ENCODE measurements at regions not wholly inside any gene's neighbourhood (a gene's known extent, or its start where the extent isn't known, plus 50 kb on each side); places are given as distances from the start of the nearest gene placed in this dataset.

DNA sequence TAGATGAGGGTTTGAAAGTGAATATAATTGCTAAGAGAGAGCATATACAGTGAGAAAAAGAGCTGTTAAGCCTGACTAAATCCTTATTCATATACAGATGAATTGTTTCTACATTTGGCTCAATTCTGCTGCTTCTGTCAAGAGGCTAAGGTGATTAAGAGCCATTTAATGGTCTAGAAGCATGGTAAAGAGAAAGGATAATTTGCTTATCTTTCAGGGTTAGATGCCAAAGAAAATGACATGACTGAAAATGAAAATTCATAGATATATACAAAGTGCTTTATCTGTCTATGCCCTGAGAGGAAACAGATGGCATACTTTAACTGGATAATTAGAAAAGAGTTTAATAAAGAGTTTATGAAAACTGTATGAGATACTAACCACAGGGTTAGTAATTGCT, 834.9 kb downstream of the SLC6A15 start:
- Histone ChIP-seq H3K9me3 (ENCODE audit: low read depth) (no peaks in the 10 kb centered on the region), H3K79me2 (ENCODE audit: low read depth) (no peaks in the 10 kb centered on the region), H3K9ac (no peak overlapping the region), H3F3A (ENCODE audit: low read depth) (no peaks in the 10 kb centered on the region), H3K4me2 (no peak overlapping the region), H2AFZ (replicated peaks) (no peak overlapping the region), H3K27ac (no peak overlapping the region), H3K4me3 (no peak overlapping the region), H4K20me1 (ENCODE audit: low read depth) (no peaks in the 10 kb centered on the region), H3K36me3 (no peaks in the 10 kb centered on the region), H3K4me1 (no peaks in the 10 kb centered on the region), H3K27me3 (no peaks in the 10 kb centered on the region)
- no peak overlapping the region for H3K27ac Mint-ChIP-seq
- no peaks in the 10 kb centered on the region for H3K4me1 Mint-ChIP-seq
- no peaks in the 10 kb centered on the region for H3K9me3 Mint-ChIP-seq
- TF ChIP-seq EZH2 (IDR thresholded peaks at IDR 0.05) = no peak
- no peak for TF ChIP-seq EZH2phosphoT487 (IDR thresholded peaks at IDR 0.05)
- TF ChIP-seq, protein P1, sequence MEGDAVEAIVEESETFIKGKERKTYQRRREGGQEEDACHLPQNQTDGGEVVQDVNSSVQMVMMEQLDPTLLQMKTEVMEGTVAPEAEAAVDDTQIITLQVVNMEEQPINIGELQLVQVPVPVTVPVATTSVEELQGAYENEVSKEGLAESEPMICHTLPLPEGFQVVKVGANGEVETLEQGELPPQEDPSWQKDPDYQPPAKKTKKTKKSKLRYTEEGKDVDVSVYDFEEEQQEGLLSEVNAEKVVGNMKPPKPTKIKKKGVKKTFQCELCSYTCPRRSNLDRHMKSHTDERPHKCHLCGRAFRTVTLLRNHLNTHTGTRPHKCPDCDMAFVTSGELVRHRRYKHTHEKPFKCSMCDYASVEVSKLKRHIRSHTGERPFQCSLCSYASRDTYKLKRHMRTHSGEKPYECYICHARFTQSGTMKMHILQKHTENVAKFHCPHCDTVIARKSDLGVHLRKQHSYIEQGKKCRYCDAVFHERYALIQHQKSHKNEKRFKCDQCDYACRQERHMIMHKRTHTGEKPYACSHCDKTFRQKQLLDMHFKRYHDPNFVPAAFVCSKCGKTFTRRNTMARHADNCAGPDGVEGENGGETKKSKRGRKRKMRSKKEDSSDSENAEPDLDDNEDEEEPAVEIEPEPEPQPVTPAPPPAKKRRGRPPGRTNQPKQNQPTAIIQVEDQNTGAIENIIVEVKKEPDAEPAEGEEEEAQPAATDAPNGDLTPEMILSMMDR (IDR thresholded peaks at IDR 0.05) = no peak
- no peaks in the 10 kb centered on the region for H3K36me3 Mint-ChIP-seq
- no peak for DNase-seq (ENCODE audit: low spot score)
- H3K27me3 Mint-ChIP-seq (ENCODE audit: insufficient read depth, low read depth) = no peaks in the 10 kb centered on the region
- H3K4me3 Mint-ChIP-seq = no peak overlapping the region

DNA sequence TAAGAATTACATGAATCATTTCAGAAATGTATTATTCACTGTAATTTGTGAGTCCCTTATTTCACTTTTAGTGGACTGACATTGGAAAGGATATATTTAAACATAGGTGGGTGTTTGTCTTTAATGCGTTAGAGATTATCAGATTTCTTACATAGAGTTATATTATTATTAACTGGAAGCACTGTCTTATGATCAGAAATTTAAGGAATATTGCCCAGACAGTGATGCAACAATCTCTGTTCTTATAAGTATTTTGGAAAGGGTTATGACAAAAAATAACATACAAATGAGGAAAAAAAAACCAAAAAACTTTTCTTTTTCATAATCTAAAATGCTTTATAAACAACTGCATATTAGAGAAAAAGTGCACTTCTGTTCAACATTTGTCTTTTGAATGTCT, 836.6 kb downstream of the SLC6A15 start:
- Histone ChIP-seq H3K36me3 (no peaks in the 10 kb centered on the region), H3K4me1 (no peaks in the 10 kb centered on the region), H3K27ac (no peak overlapping the region), H4K20me1 (ENCODE audit: low read depth) (no peaks in the 10 kb centered on the region), H3K4me2 (no peak overlapping the region), H3F3A (ENCODE audit: low read depth) (no peaks in the 10 kb centered on the region), H3K9ac (no peak overlapping the region), H3K4me3 (no peak overlapping the region), H3K79me2 (ENCODE audit: low read depth) (no peaks in the 10 kb centered on the region), H3K9me3 (ENCODE audit: low read depth) (no peaks in the 10 kb centered on the region), H3K27me3 (no peaks in the 10 kb centered on the region), H2AFZ (replicated peaks) (no peak overlapping the region)
- Mint-ChIP-seq H3K27ac (no peak overlapping the region), H3K9me3 (no peaks in the 10 kb centered on the region), H3K4me3 (no peak overlapping the region), H3K4me1 (no peaks in the 10 kb centered on the region), H3K27me3 (ENCODE audit: insufficient read depth, low read depth) (no peaks in the 10 kb centered on the region), H3K36me3 (no peaks in the 10 kb centered on the region)
- no peak for TF ChIP-seq EZH2phosphoT487 (IDR thresholded peaks at IDR 0.05)
- TF ChIP-seq, protein P1 (IDR thresholded peaks at IDR 0.05) = no peak
- no peak for TF ChIP-seq EZH2 (IDR thresholded peaks at IDR 0.05)
- DNase-seq (ENCODE audit: low spot score) = no peak

DNA sequence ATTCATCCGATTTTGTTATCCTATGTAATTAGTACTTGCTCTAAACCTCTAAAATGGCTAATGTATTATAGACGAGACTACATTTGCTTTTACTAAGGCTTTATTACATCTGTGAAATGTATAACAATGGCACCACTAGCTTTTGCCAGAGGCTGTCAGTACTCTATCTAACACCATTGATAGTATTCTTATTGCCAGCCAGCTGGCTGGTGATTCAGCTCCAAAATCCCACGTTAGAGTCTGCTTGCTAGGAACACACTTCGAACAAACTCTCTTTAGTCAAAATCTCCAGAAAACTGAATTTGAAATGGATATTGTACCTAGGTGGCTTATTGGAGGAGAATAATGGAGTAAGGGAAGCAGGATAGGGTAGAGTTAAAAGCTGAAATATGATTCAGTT, 839.2 kb downstream of the SLC6A15 start:
- no peak for DNase-seq (ENCODE audit: low spot score)
- Mint-ChIP-seq H3K9me3 (no peaks in the 10 kb centered on the region), H3K4me3 (no peak overlapping the region), H3K36me3 (no peaks in the 10 kb centered on the region), H3K27ac (no peak overlapping the region), H3K27me3 (ENCODE audit: insufficient read depth, low read depth) (no peaks in the 10 kb centered on the region), H3K4me1 (no peaks in the 10 kb centered on the region)
- Histone ChIP-seq H4K20me1 (ENCODE audit: low read depth) (no peaks in the 10 kb centered on the region), H3K27me3 (no peaks in the 10 kb centered on the region), H3K4me3 (no peak overlapping the region), H2AFZ (replicated peaks) (no peak overlapping the region), H3F3A (ENCODE audit: low read depth) (no peaks in the 10 kb centered on the region), H3K4me1 (no peaks in the 10 kb centered on the region), H3K9ac (no peak overlapping the region), H3K9me3 (ENCODE audit: low read depth) (no peaks in the 10 kb centered on the region), H3K27ac (no peak overlapping the region), H3K79me2 (ENCODE audit: low read depth) (no peaks in the 10 kb centered on the region), H3K36me3 (no peaks in the 10 kb centered on the region), H3K4me2 (no peak overlapping the region)
- TF ChIP-seq EZH2phosphoT487 (IDR thresholded peaks at IDR 0.05) (no peak), EZH2 (IDR thresholded peaks at IDR 0.05) (no peak)
- TF ChIP-seq, protein P1 (IDR thresholded peaks at IDR 0.05) = no peak

DNA sequence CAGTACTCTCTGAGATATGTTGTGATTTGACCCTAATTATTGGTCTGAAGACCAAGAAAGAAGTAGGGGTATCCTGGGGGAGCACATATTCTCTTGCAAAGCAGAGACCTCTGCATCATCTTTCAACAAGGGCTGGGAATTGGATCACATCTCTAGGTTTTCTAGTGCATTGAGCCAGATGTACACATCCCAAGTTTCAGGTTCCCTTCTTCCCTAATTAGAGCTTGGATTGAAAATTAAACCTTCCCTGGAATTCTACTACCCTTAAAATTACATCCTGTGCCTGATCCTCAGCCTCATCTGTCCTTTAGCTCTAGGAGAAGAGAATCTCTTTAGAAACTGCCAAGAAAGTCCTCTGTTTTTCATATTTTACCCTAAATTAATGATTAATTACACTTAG, 839.6 kb downstream of the SLC6A15 start:
- no peak overlapping the region for H3K27ac ChIP-seq
- DNase-seq (ENCODE audit: low spot score) = no peak
- Mint-ChIP-seq H3K36me3 (no peaks in the 10 kb centered on the region), H3K27ac (no peak overlapping the region), H3K9me3 (no peaks in the 10 kb centered on the region), H3K27me3 (ENCODE audit: insufficient read depth, low read depth) (no peaks in the 10 kb centered on the region), H3K4me1 (no peaks in the 10 kb centered on the region), H3K4me3 (no peak overlapping the region)
- no peaks in the 10 kb centered on the region for H3K4me1 ChIP-seq
- H3K36me3 ChIP-seq = no peaks in the 10 kb centered on the region
- H3K27me3 ChIP-seq = no peaks in the 10 kb centered on the region
- H2AFZ ChIP-seq (replicated peaks) = no peak overlapping the region
- TF ChIP-seq EZH2 (IDR thresholded peaks at IDR 0.05) (no peak), EZH2phosphoT487 (IDR thresholded peaks at IDR 0.05) (no peak)
- TF ChIP-seq, protein P1 (IDR thresholded peaks at IDR 0.05) = no peak
- no peak overlapping the region for H3K4me3 ChIP-seq
- no peaks in the 10 kb centered on the region for H4K20me1 ChIP-seq (ENCODE audit: low read depth)
- no peak overlapping the region for H3K9ac ChIP-seq
- no peaks in the 10 kb centered on the region for H3F3A ChIP-seq (ENCODE audit: low read depth)
- no peaks in the 10 kb centered on the region for H3K79me2 ChIP-seq (ENCODE audit: low read depth)
- no peak overlapping the region for H3K4me2 ChIP-seq
- H3K9me3 ChIP-seq (ENCODE audit: low read depth) = no peaks in the 10 kb centered on the region

All from neural progenitor cell (in vitro differentiated cells).